Heart left ventricle (tissue), 16 donors: ENCODE measurements at regions not wholly inside any gene's neighbourhood (a gene's known extent, or its start where the extent isn't known, plus 50 kb on each side); places are given as distances from the start of the nearest gene placed in this dataset.

Source experiments
- ATAC-seq, 4 donors: fragments of 200-7000 bp; cut with Tn5 transposase; one replicate each; pipeline ENCODE4 v1.9.1; 2020 to 2022; ENCODE audit warnings: moderate library complexity in 4 of 4, mild to moderate bottlenecking in 3 of 4, moderate number of reproducible peaks in 1 of 4
- DNase-seq, 5 donors: peaks; one replicate each; pipeline ENCODE4 v3.0.0-alpha.2; 2020
- H3K27ac ChIP-seq, 12 donors: fragments of 200-600 bp; sonication (generic) in 4 of 12; one replicate each; pipeline versions ENCODE4 v1.5.0 to v1.8.0; 2016 to 2022; ENCODE audit warnings: mild to moderate bottlenecking in 2 of 12
- H3K27me3 ChIP-seq, 9 donors: fragments of 200-600 bp; sonication (generic) in 2 of 9; one replicate each; pipeline versions ENCODE4 v1.5.1 to v1.8.0; 2016 to 2022; ENCODE audit warnings: mild to moderate bottlenecking in 3 of 9
- H3K36me3 ChIP-seq, 9 donors: fragments of 200-600 bp; sonication (generic) in 2 of 9; one replicate each; pipeline versions ENCODE4 v1.5.0 to v1.8.0; 2018 to 2022; ENCODE audit warnings: mild to moderate bottlenecking in 2 of 9
- H3K4me1 ChIP-seq, 12 donors: fragments of 200-600 bp; sonication (generic) in 4 of 12; one replicate each; pipeline versions ENCODE4 v1.5.0 to v1.8.0; 2016 to 2022; ENCODE audit warnings: mild to moderate bottlenecking in 3 of 12
- H3K4me3 ChIP-seq, 12 donors: fragments of 200-600 bp; sonication (generic) in 4 of 12; one replicate each; pipeline versions ENCODE4 v1.5.0 to v1.8.0; 2017 to 2022; ENCODE audit warnings: mild to moderate bottlenecking in 9 of 12, moderate library complexity in 4 of 12
- H3K9me3 ChIP-seq, 12 donors: fragments of 200-600 bp; sonication (generic) in 4 of 12; one replicate each; pipeline versions ENCODE4 v1.5.0 to v1.8.0; 2016 to 2022; ENCODE audit warnings: mild to moderate bottlenecking in 1 of 12
- POLR2A ChIP-seq, 2 donors: fragments of 450-650 bp; IDR thresholded peaks; one replicate each; pipeline ENCODE4 v1.6.1; 2017; ENCODE audit warnings: antibody characterized with exemption in 2 of 2, mild to moderate bottlenecking in 2 of 2, moderate library complexity in 2 of 2
- WGBS, 4 donors: extraction: QIAGEN DNeasy Blood & Tissue Kit in 2 of 4; methylation state at CpG; one replicate each; pipeline versions ENCODE4 v1.1.5 to v1.1.7; 2013 to 2018; 5-methylcytosine and 5-hydroxymethylcytosine counted together
- intact Hi-C, 10 donors: fragments of 100-400 bp; cut with DNase I; formaldehyde crosslinking; loops; one replicate each; pipeline versions ENCODE4 v1.11.1 to v1.14.2; 2022
- TF ChIP-seq, protein P1 (sequence below), 12 donors: fragments of 200-600 bp; sonication (generic) in 4 of 12; IDR thresholded peaks; one replicate each; pipeline versions ENCODE4 v1.5.0 to v1.8.0; 2018 to 2022; ENCODE audit warnings: antibody characterized with exemption in 12 of 12, mild to moderate bottlenecking in 5 of 12
- donor health status: ischemic (EF 13 %, LVEDD 7.1; RV severe dilation, severe dysfunction).
- donor health status: healthy with polysubstance abuse.
- donor health status: DM: no; HTN: yes; CAD: no.
- donor health status: DM: no; HTN: no; CAD: no.
- donor health status: ischemic (EF 25% LVEDD 6.9; RV normal size, moderate dysfunction).
- donor health status: ischemic (EF 25% LVEDD 5.7; RV mildly dilated, moderate dysfunction).
- donor health status: healthy.
- donor health status: DM: yes; HTN: yes; CAD: no.
- donor health status: ischemic (EF 35%, LVEDD 5.7; RV mildly dilated, moderate dysfunction).
- donor health status: nonischemic (EF 11% LVEDD 7.7; RV severe dilation, severe dysfunction).
- donor health status: DM: yes; HTN: yes; CAD: no.
- donor health status: PGD.
- donor health status: ischemic (EF 29% LVEDD 5.4; RV normal size, mild dysfunction).
- donor health status: nonischemic (EF 23%, LVEDD 6.1; RV moderate dilation, normal function).

DNA sequence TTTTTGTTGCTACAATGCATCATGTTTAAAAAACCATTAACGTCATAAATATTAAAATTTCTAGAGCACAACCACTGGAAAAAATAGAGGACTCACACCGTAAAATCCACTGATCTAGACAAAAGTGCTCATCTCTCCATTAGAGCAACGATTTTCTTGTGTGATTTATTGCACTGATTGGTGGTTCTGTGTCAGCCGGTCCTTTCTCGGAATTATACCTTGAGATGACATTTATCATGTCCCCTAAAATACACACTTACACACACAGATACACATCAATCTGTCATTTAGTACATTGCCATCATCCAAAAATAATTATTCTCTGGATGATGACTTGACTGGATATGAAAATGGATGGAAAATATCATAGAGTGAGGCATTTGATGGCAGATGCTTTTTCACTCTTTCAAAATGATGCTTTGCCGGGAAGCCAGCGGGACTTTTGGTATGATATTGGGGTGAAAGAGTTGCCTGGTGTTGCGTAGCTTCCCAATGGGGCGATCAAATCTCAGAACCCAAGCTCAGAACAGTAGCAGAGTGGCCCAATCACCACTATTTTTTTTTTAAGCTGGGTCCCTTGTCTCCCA lies 226.6 kb downstream of the GAS1 start:
- no peaks in the 10 kb centered on the region for H3K27me3 ChIP-seq
- no peak for ATAC-seq
- TF ChIP-seq POLR2A (IDR thresholded peaks at IDR 0.05) = no peak
- TF ChIP-seq, protein P1, sequence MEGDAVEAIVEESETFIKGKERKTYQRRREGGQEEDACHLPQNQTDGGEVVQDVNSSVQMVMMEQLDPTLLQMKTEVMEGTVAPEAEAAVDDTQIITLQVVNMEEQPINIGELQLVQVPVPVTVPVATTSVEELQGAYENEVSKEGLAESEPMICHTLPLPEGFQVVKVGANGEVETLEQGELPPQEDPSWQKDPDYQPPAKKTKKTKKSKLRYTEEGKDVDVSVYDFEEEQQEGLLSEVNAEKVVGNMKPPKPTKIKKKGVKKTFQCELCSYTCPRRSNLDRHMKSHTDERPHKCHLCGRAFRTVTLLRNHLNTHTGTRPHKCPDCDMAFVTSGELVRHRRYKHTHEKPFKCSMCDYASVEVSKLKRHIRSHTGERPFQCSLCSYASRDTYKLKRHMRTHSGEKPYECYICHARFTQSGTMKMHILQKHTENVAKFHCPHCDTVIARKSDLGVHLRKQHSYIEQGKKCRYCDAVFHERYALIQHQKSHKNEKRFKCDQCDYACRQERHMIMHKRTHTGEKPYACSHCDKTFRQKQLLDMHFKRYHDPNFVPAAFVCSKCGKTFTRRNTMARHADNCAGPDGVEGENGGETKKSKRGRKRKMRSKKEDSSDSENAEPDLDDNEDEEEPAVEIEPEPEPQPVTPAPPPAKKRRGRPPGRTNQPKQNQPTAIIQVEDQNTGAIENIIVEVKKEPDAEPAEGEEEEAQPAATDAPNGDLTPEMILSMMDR (IDR thresholded peaks at IDR 0.05) = no peak
- DNase-seq = no peak
- no peaks in the 10 kb centered on the region for H3K9me3 ChIP-seq
- H3K27ac ChIP-seq = peak overlapping the region in 9 of 12 donors; percentile 18 to 87 (median 70)
- peaks cover 0 to 26% (median 0%) of the 10 kb centered on the region in 12 donors for H3K4me1 ChIP-seq
- no peak overlapping the region for H3K4me3 ChIP-seq
- WGBS, 4 donors = 93 to 97% (median 95%) methylated on average over 9 of the region's 9 CpGs
- intact Hi-C loops = loop anchor here in 1 of 10 donors (10.0 kb wide), 1 partner anchor 224 kb away; the partner anchor contains the start of gene GAS1
- H3K36me3 ChIP-seq = no peaks in the 10 kb centered on the region

DNA sequence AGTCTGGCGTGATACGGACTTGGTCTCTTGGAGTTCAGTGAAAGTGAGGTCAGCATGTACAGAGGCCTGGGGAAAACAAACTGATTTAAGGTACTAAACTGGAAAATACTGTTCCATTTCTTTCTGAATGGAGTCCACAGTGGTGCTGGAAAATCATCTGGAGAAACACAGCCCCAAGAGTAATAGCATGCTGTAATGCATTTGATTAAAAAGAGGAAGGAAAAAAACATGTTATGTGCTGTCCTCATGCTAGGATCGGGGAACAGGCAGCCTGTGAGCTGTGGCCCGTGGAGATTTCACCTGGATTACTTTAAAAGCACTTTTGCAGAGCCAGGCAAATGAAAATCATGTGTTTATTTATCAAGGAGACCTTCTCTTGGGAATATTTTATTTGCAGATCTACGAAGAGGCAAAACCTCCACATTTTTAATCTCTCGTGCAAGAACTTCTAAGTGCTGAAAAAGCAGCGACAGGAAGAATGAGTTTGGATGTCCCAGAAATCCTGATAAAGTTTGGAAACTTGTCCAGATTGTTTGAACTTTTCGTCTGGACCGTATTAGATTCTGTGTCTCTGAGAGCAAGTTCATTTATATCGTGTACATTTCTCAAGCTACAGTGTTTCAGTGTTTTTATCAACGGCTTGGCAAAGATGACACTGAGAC lies 228.8 kb downstream of the GAS1 start:
- Histone ChIP-seq H3K27me3 (no peaks in the 10 kb centered on the region), H3K36me3 (no peaks in the 10 kb centered on the region), H3K4me1 (peaks cover 0 to 26% (median 0%) of the 10 kb centered on the region in 12 donors), H3K9me3 (no peaks in the 10 kb centered on the region), H3K27ac (peak overlapping the region in 7 of 12 donors; percentile 23 to 70 (median 41)), H3K4me3 (no peak overlapping the region)
- ATAC-seq = peak; percentile 11 to 57 (median 26)
- no peak for DNase-seq
- intact Hi-C loops = no loop called here
- 65 to 71% (median 68%) methylated on average over 11 of the region's 11 CpGs for WGBS, 4 donors
- no peak for TF ChIP-seq POLR2A (IDR thresholded peaks at IDR 0.05)
- TF ChIP-seq, protein P1 (IDR thresholded peaks at IDR 0.05) = no peak

DNA sequence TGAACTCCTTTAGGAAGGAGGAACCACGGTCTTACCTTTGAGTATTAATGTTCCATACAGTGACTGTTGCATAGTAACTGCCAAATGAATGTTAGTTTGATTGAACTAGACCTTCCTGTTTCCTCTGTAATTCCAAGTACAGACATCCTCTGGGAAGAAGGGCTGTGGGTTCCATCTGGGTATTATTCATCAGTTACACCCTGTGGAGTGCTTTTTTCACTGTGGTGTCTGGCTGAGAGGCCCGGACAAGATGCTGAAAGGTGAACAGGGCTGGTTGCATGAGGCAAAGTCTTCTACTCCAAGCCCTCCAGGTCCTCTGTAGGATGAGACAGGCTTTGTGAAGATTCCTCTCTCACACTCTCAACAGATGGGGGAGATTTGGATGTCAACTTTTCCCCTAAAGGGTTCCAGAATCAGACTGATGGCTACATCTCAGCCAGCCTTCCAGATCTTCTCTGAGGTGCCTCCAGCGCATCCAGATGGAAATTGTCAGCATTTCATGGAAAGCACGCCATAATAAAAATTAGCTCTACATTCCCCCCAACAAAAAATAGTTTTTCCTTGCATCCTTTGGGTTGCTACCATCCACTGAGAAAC lies 230.9 kb downstream of the GAS1 start:
- no peak overlapping the region for H3K4me3 ChIP-seq
- TF ChIP-seq, protein P1 (IDR thresholded peaks at IDR 0.05) = no peak
- TF ChIP-seq POLR2A (IDR thresholded peaks at IDR 0.05) = no peak
- DNase-seq (no peak), ATAC-seq (no peak)
- H3K4me1 ChIP-seq = peaks cover 0 to 15% (median 0%) of the 10 kb centered on the region in 12 donors
- H3K27ac ChIP-seq = no peak overlapping the region
- H3K36me3 ChIP-seq = no peaks in the 10 kb centered on the region
- intact Hi-C loops = no loop called here
- WGBS, 4 donors = 63 to 80% (median 75%) methylated on average over 4 of the region's 4 CpGs
- H3K27me3 ChIP-seq = no peaks in the 10 kb centered on the region
- H3K9me3 ChIP-seq = no peaks in the 10 kb centered on the region

DNA sequence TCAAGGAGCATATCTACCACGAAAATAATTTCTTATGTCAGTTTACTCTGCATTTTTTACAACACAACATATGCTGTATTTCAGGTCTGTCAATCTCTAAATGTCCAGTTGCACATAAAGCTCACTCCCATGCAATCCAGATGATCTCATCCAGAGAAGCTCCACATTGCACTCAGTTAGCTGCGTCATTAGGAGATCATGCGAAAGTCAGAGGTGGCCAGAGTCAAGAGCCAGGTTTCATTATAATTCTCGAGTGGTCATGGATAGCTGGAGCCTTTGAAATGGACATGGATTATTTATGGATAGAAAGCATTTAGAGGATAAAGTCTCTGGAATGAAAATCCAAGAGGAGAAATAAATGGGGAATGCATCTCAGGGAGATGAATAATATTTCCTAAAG lies 232.3 kb downstream of the GAS1 start:
- Histone ChIP-seq H3K36me3 (no peaks in the 10 kb centered on the region), H3K4me1 (peaks cover 0 to 13% (median 0%) of the 10 kb centered on the region in 12 donors), H3K27ac (peak overlapping the region in 1 of 12 donors; percentile 18), H3K9me3 (no peaks in the 10 kb centered on the region), H3K27me3 (no peaks in the 10 kb centered on the region), H3K4me3 (no peak overlapping the region)
- WGBS, 4 donors = 67 to 82% (median 75%) methylated on average over 4 of the region's 4 CpGs
- TF ChIP-seq POLR2A (IDR thresholded peaks at IDR 0.05) = no peak
- TF ChIP-seq, protein P1 (IDR thresholded peaks at IDR 0.05) = no peak
- ATAC-seq = peak in 3 of 4 donors; percentile 34 to 70 (median 38)
- DNase-seq = no peak
- intact Hi-C loops = no loop called here
